IMR-90 (cell line): ENCODE measurements at regions not wholly inside any gene's neighbourhood (a gene's known extent, or its start where the extent isn't known, plus 50 kb on each side); places are given as distances from the start of the nearest gene placed in this dataset.

Experiments
- CEBPB ChIP-seq: IDR thresholded peaks from 2 replicates; pipeline ENCODE4 v1.6.1; 2012; ENCODE audit warnings: low read depth, low read length, improper control_type of control experiment
- CHD1 ChIP-seq: IDR thresholded peaks from 2 replicates; pipeline ENCODE4 v1.6.1; 2012; ENCODE audit warnings: low read depth, low read length, improper control_type of control experiment
- POLR2A ChIP-seq: IDR thresholded peaks from 2 replicates; pipeline ENCODE4 v1.6.1; 2012; ENCODE audit warnings: mild to moderate bottlenecking, low read depth, low read length
- RAD21 ChIP-seq: IDR thresholded peaks from 2 replicates; pipeline ENCODE4 v1.6.1; 2012; ENCODE audit warnings: low read length, improper control_type of control experiment
- RFX5 ChIP-seq: IDR thresholded peaks from 2 replicates; pipeline ENCODE4 v1.8.0; 2012; ENCODE audit warnings: low read depth, mild to moderate bottlenecking, low read length, moderate library complexity
- SMC3 ChIP-seq: fragments of 150-350 bp; IDR thresholded peaks from 2 replicates; pipeline ENCODE4 v1.6.1; 2016; ENCODE audit warnings: low read depth, mild to moderate bottlenecking, antibody characterized with exemption, low read length, moderate library complexity
- TF ChIP-seq, protein P1 (sequence below): fragments of 150-350 bp; IDR thresholded peaks from 2 replicates; pipeline ENCODE4 v1.6.1; 2016; ENCODE audit warnings: low read depth, mild to moderate bottlenecking, low read length, moderate library complexity, borderline replicate concordance
- TF ChIP-seq, protein P2 (sequence below): conservative IDR thresholded peaks from 2 replicates; pipeline ENCODE4 v1.5.1; 2012; ENCODE audit warnings: mild to moderate bottlenecking, low read depth, low read length, improper control_type of control experiment

DNA sequence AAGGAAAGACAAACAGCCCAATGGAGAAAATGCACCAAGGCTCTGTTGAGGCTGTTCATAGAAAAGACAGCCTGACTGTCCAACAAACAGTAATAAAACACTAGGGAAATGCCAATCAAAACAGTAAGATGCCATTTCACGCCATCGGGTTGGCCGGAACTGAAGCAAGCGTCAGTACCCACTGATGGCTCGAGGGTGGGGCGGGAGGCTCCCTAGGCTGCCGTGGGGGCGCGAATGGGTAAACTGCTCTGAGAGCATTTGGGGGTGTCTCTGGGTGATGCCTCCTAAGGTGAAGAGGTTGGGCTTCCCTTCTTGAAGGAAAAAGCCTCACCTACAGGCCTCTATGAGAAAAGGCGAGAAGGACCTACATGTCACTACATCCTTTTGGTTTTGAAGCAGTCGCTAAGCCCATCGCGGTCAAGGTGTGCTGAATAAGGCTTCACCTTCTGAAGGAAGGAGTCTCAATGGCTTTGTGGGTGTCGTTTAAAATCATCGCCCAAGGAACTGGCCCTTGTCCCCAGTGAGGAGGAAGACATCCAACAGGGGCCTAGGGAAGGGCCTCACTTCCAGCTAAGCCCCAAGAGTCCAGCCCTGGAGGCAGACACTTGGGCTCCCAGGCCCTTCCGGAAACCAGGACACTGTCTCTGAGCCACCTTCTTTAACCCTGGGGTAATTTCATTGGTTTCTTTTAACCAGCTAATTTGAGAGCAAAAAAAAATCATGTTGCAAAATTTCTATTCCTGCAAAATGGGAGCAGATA, 98.5 kb upstream of the PPP2R2D start:
- TF ChIP-seq, protein P1, sequence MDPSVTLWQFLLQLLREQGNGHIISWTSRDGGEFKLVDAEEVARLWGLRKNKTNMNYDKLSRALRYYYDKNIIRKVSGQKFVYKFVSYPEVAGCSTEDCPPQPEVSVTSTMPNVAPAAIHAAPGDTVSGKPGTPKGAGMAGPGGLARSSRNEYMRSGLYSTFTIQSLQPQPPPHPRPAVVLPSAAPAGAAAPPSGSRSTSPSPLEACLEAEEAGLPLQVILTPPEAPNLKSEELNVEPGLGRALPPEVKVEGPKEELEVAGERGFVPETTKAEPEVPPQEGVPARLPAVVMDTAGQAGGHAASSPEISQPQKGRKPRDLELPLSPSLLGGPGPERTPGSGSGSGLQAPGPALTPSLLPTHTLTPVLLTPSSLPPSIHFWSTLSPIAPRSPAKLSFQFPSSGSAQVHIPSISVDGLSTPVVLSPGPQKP = no peak
- TF ChIP-seq, protein P2, sequence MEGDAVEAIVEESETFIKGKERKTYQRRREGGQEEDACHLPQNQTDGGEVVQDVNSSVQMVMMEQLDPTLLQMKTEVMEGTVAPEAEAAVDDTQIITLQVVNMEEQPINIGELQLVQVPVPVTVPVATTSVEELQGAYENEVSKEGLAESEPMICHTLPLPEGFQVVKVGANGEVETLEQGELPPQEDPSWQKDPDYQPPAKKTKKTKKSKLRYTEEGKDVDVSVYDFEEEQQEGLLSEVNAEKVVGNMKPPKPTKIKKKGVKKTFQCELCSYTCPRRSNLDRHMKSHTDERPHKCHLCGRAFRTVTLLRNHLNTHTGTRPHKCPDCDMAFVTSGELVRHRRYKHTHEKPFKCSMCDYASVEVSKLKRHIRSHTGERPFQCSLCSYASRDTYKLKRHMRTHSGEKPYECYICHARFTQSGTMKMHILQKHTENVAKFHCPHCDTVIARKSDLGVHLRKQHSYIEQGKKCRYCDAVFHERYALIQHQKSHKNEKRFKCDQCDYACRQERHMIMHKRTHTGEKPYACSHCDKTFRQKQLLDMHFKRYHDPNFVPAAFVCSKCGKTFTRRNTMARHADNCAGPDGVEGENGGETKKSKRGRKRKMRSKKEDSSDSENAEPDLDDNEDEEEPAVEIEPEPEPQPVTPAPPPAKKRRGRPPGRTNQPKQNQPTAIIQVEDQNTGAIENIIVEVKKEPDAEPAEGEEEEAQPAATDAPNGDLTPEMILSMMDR = no peak
- no peak for TF ChIP-seq RFX5
- no peak for TF ChIP-seq RAD21
- TF ChIP-seq SMC3 = no peak
- TF ChIP-seq CEBPB = no peak
- TF ChIP-seq CHD1 = no peak
- no peak for TF ChIP-seq POLR2A
